Testis (tissue), 2 donors: ENCODE measurements at regions not wholly inside any gene's neighbourhood (a gene's known extent, or its start where the extent isn't known, plus 50 kb on each side); places are given as distances from the start of the nearest gene placed in this dataset.

Source experiments
- DNase-seq: peaks from one replicate; pipeline ENCODE4 v3.0.0-alpha.2; 2019
- H3K27ac ChIP-seq, 2 donors: fragments of 200-600 bp; sonication (generic); one replicate each; pipeline ENCODE4 v1.5.1; 2019
- H3K27me3 ChIP-seq: fragments of 200-600 bp; sonication (generic); one replicate; pipeline ENCODE4 v1.5.1; 2019
- H3K36me3 ChIP-seq: fragments of 200-600 bp; sonication (generic); one replicate; pipeline ENCODE4 v1.5.1; 2017; ENCODE audit warnings: low read depth; ENCODE audit errors: missing control alignments
- H3K4me1 ChIP-seq: fragments of 200-600 bp; sonication (generic); one replicate; pipeline ENCODE4 v1.5.1; 2019
- H3K4me3 ChIP-seq, 2 donors: fragments of 200-600 bp; sonication (generic); one replicate each; pipeline ENCODE4 v1.5.1; 2017 to 2019
- H3K9me3 ChIP-seq: fragments of 200-600 bp; sonication (generic); one replicate; pipeline ENCODE4 v1.5.1; 2017
- CTCF ChIP-seq, 3 experiments: fragments of 450-650 bp in 2 of 3; fragments of 200-600 bp in 1 of 3; sonication (generic) in 1 of 3; IDR thresholded peaks; one replicate each; pipeline ENCODE4 v1.5.1; 2016 to 2019; ENCODE audit warnings: antibody characterized with exemption in 3 of 3, mild to moderate bottlenecking in 2 of 3, moderate library complexity in 1 of 3
- POLR2A ChIP-seq: fragments of 450-650 bp; IDR thresholded peaks from one replicate; pipeline ENCODE4 v1.6.1; 2017; ENCODE audit warnings: antibody characterized with exemption, mild to moderate bottlenecking, moderate library complexity
- WGBS, 2 donors: methylation state at CpG; one replicate each; pipeline ENCODE4 v1.1.5; 2018; 5-methylcytosine and 5-hydroxymethylcytosine counted together
- intact Hi-C: fragments of 100-400 bp; cut with DNase I; formaldehyde crosslinking; loops from one replicate; pipeline ENCODE4 v1.15.1; 2023; ENCODE audit warnings: low total_unique reads

GRCh38 chr11:127070808-127071207 is 70.2 kb upstream of the KIRREL3 start:
- Histone ChIP-seq H3K36me3 (no peaks in the 10 kb centered on the region), H3K27me3 (no peaks in the 10 kb centered on the region), H3K4me3 (no peak overlapping the region), H3K9me3 (no peaks in the 10 kb centered on the region), H3K4me1 (no peaks in the 10 kb centered on the region), H3K27ac (no peak overlapping the region)
- intact Hi-C loops: no loop called here
- DNase-seq: no peak
- TF ChIP-seq POLR2A (no peak), CTCF (IDR thresholded peaks at IDR 0.05) (no peak)
- WGBS, 2 donors: 74 to 85% methylated on average over 4 of the region's 4 CpGs

GRCh38 chr11:127066401-127067090 is 66.0 kb upstream of the KIRREL3 start:
- intact Hi-C loops: no loop called here
- DNase-seq: no peak
- no peaks in the 10 kb centered on the region for H3K9me3 ChIP-seq
- H3K4me3 ChIP-seq: no peak overlapping the region
- H3K27ac ChIP-seq: no peak overlapping the region
- TF ChIP-seq CTCF (IDR thresholded peaks at IDR 0.05) (no peak), POLR2A (no peak)
- H3K4me1 ChIP-seq: no peaks in the 10 kb centered on the region
- no peaks in the 10 kb centered on the region for H3K36me3 ChIP-seq
- 50 to 61% methylated on average over 7 of the region's 7 CpGs for WGBS, 2 donors
- no peaks in the 10 kb centered on the region for H3K27me3 ChIP-seq

- intact Hi-C loops: no loop called here
- Histone ChIP-seq H3K9me3 (no peaks in the 10 kb centered on the region), H3K36me3 (no peaks in the 10 kb centered on the region), H3K27ac (no peak overlapping the region), H3K4me1 (no peaks in the 10 kb centered on the region), H3K27me3 (no peaks in the 10 kb centered on the region), H3K4me3 (no peak overlapping the region)
- TF ChIP-seq POLR2A: no peak
- no peak for TF ChIP-seq CTCF (IDR thresholded peaks at IDR 0.05)
- WGBS, 2 donors: 81 to 88% methylated on average over 3 of the region's 3 CpGs
- no peak for DNase-seq
These were observed 62.7 kb upstream of the KIRREL3 start for GRCh38 chr11:127063241-127063640.

DNA sequence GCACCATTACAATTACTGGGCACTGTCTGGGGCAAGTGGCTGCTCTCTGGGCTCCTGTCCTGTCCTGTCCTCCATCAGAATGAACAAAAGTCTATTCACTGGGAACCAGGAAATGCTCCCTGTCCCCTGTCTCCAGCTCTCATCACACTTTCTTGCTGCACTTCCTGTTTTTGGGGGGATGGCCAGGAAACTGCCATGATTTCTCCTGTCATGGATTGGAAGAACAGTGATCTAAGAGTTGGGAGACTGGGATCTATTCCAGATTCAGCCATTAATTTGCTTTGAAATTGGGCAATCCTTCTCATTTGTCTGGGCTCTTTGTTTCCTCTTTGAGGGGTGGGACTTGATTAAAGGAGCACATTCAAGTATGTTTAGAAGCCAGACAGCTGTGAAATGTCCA is 61.4 kb upstream of the KIRREL3 start:
- Histone ChIP-seq H3K36me3 (no peaks in the 10 kb centered on the region), H3K27me3 (no peaks in the 10 kb centered on the region), H3K4me3 (no peak overlapping the region), H3K4me1 (no peaks in the 10 kb centered on the region), H3K27ac (no peak overlapping the region), H3K9me3 (no peaks in the 10 kb centered on the region)
- TF ChIP-seq CTCF (IDR thresholded peaks at IDR 0.05) (no peak), POLR2A (no peak)
- intact Hi-C loops: no loop called here
- no peak for DNase-seq

- no peaks in the 10 kb centered on the region for H3K27me3 ChIP-seq
- DNase-seq: no peak
- no peak for TF ChIP-seq CTCF (IDR thresholded peaks at IDR 0.05)
- no peak for TF ChIP-seq POLR2A
- no peaks in the 10 kb centered on the region for H3K9me3 ChIP-seq
- no peak overlapping the region for H3K4me3 ChIP-seq
- intact Hi-C loops: no loop called here
- no peaks in the 10 kb centered on the region for H3K36me3 ChIP-seq
- H3K27ac ChIP-seq: no peak overlapping the region
- WGBS, 2 donors: 84 to 88% methylated on average over 7 of the region's 7 CpGs
- H3K4me1 ChIP-seq: no peaks in the 10 kb centered on the region
These were observed 59.2 kb upstream of the KIRREL3 start for GRCh38 chr11:127059750-127060149.
